ENCODE measurements at regions not wholly inside any gene's neighbourhood (a gene's known extent, or its start where the extent isn't known, plus 50 kb on each side); places are given as distances from the start of the nearest gene placed in this dataset.

- H3K36me3 ChIP-seq (replicated peaks; ENCODE audit: insufficient read depth, low read length) = no peaks in the 10 kb centered on the region
- H3F3A ChIP-seq (ENCODE audit: insufficient read depth, low read length) = no peaks in the 10 kb centered on the region
- no peaks in the 10 kb centered on the region for H3K9me2 ChIP-seq (replicated peaks; ENCODE audit: insufficient read depth, low read length)
- H3K9me3 ChIP-seq (replicated peaks; ENCODE audit: insufficient read depth, low read length) = no peaks in the 10 kb centered on the region
- H3K4me1 ChIP-seq (ENCODE audit: low read length) = no peaks in the 10 kb centered on the region
- H2AFZ ChIP-seq (ENCODE audit: low read length) = no peak overlapping the region
- H3K4me3 ChIP-seq (ENCODE audit: low read length) = no peak overlapping the region
- H4K20me1 ChIP-seq (ENCODE audit: insufficient read depth, low read length) = no peaks in the 10 kb centered on the region
- TF ChIP-seq CTCF (IDR thresholded peaks at IDR 0.05; ENCODE audit: low read length) (no peak), EZH2 (optimal IDR thresholded peaks at IDR 0.05; ENCODE audit: low read depth, low read length) (no peak), EZH2phosphoT487 (IDR thresholded peaks at IDR 0.05; ENCODE audit: low read length) (no peak)
- no peaks in the 10 kb centered on the region for H3K79me2 ChIP-seq (ENCODE audit: low read length)
- H3K4me2 ChIP-seq (ENCODE audit: low read depth, low read length) = no peak overlapping the region
- no peak overlapping the region for H3K9ac ChIP-seq (ENCODE audit: low read length)
- no peak overlapping the region for H3K27ac ChIP-seq (ENCODE audit: low read length)
- no peaks in the 10 kb centered on the region for H3K27me3 ChIP-seq (replicated peaks; ENCODE audit: insufficient read depth, low read length)
- peak; percentile 51 for DNase-seq
These were observed 73.0 kb upstream of the SNX2 start for GRCh38 chr5:122701640-122702523.

- Histone ChIP-seq H3K4me2 (ENCODE audit: low read depth, low read length) (no peak overlapping the region), H3K4me3 (ENCODE audit: low read length) (no peak overlapping the region), H3K27me3 (replicated peaks; ENCODE audit: insufficient read depth, low read length) (no peaks in the 10 kb centered on the region), H3K27ac (ENCODE audit: low read length) (no peak overlapping the region), H3K9me3 (replicated peaks; ENCODE audit: insufficient read depth, low read length) (no peaks in the 10 kb centered on the region), H3F3A (ENCODE audit: insufficient read depth, low read length) (no peaks in the 10 kb centered on the region), H3K9me2 (replicated peaks; ENCODE audit: insufficient read depth, low read length) (no peaks in the 10 kb centered on the region), H3K9ac (ENCODE audit: low read length) (no peak overlapping the region), H4K20me1 (ENCODE audit: insufficient read depth, low read length) (no peaks in the 10 kb centered on the region), H2AFZ (ENCODE audit: low read length) (no peak overlapping the region), H3K4me1 (ENCODE audit: low read length) (no peaks in the 10 kb centered on the region), H3K79me2 (ENCODE audit: low read length) (no peaks in the 10 kb centered on the region), H3K36me3 (replicated peaks; ENCODE audit: insufficient read depth, low read length) (no peaks in the 10 kb centered on the region)
- TF ChIP-seq EZH2phosphoT487 (IDR thresholded peaks at IDR 0.05; ENCODE audit: low read length) = no peak
- no peak for TF ChIP-seq EZH2 (optimal IDR thresholded peaks at IDR 0.05; ENCODE audit: low read depth, low read length)
- TF ChIP-seq CTCF (IDR thresholded peaks at IDR 0.05; ENCODE audit: low read length) = no peak
- DNase-seq = no peak
These were observed 72.4 kb upstream of the SNX2 start for GRCh38 chr5:122702524-122702875.

- H3K9me2 ChIP-seq (replicated peaks; ENCODE audit: insufficient read depth, low read length) = no peaks in the 10 kb centered on the region
- no peak overlapping the region for H3K27ac ChIP-seq (ENCODE audit: low read length)
- no peaks in the 10 kb centered on the region for H3K79me2 ChIP-seq (ENCODE audit: low read length)
- no peaks in the 10 kb centered on the region for H3K36me3 ChIP-seq (replicated peaks; ENCODE audit: insufficient read depth, low read length)
- no peaks in the 10 kb centered on the region for H3F3A ChIP-seq (ENCODE audit: insufficient read depth, low read length)
- no peak overlapping the region for H3K9ac ChIP-seq (ENCODE audit: low read length)
- no peaks in the 10 kb centered on the region for H3K9me3 ChIP-seq (replicated peaks; ENCODE audit: insufficient read depth, low read length)
- no peaks in the 10 kb centered on the region for H3K4me1 ChIP-seq (ENCODE audit: low read length)
- no peak overlapping the region for H3K4me2 ChIP-seq (ENCODE audit: low read depth, low read length)
- H4K20me1 ChIP-seq (ENCODE audit: insufficient read depth, low read length) = no peaks in the 10 kb centered on the region
- no peak for DNase-seq
- H3K4me3 ChIP-seq (ENCODE audit: low read length) = no peak overlapping the region
- TF ChIP-seq CTCF (IDR thresholded peaks at IDR 0.05; ENCODE audit: low read length) = no peak
- TF ChIP-seq EZH2phosphoT487 (IDR thresholded peaks at IDR 0.05; ENCODE audit: low read length) = no peak
- no peak for TF ChIP-seq EZH2 (optimal IDR thresholded peaks at IDR 0.05; ENCODE audit: low read depth, low read length)
- H2AFZ ChIP-seq (ENCODE audit: low read length) = no peak overlapping the region
- no peaks in the 10 kb centered on the region for H3K27me3 ChIP-seq (replicated peaks; ENCODE audit: insufficient read depth, low read length)
These were observed 71.7 kb upstream of the SNX2 start for GRCh38 chr5:122703203-122703602.

Data from MM.1S (cell line).